Activated CD4-positive, CD25-positive, alpha-beta regulatory T cell treated with anti-CD3 and anti-CD28 coated beads, Interleukin-2, amount 50 U/mL, for 24 hours (primary cell): ENCODE measurements at regions not wholly inside any gene's neighbourhood (a gene's known extent, or its start where the extent isn't known, plus 50 kb on each side); places are given as distances from the start of the nearest gene placed in this dataset.

Experiments
- ATAC-seq, 2 donors: fragments of 150-1000 bp; cut with Tn5 transposase; one replicate each; pipeline ENCODE4 v1.10.0; 2021; ENCODE audit warnings: mild to moderate bottlenecking in 1 of 2, moderate library complexity in 1 of 2

- ATAC-seq = no peak
These were observed 73.7 kb downstream of the MINAR2 start for GRCh38 chr5:129821477-129822131.

GRCh38 chr5:129830288-129830687, 74.0 kb upstream of the CHSY3 start:
- ATAC-seq = no peak

DNA sequence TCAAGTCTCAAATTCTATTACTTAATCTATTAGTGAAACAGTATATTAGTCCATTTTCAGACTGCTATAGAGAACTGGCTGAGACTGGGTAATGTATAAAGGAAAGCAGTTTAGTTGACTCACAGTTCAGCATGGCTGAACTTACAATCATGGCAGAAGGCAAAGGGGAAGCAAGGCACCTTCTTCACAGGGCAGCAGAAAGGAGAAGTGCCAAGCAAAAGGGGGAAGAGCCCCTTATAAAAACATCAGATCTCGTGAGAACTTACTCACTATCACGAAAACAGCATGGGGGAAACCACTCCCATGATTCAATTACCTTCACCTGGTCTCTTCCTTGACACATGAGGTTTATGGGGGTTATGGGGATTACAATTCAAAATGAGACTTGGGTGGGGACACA, 67.9 kb upstream of the CHSY3 start:
- no peak for ATAC-seq

GRCh38 chr5:129844764-129845163, 59.5 kb upstream of the CHSY3 start:
- ATAC-seq = no peak

- peak; percentile 68 to 75 for ATAC-seq
These were observed 51.4 kb upstream of the CHSY3 start for GRCh38 chr5:129852747-129853352.

- no peak for ATAC-seq
These were observed 50.7 kb upstream of the CHSY3 start for GRCh38 chr5:129853588-129853987.
